NCI-H2107 (cell line): ENCODE measurements at regions not wholly inside any gene's neighbourhood (a gene's known extent, or its start where the extent isn't known, plus 50 kb on each side); places are given as distances from the start of the nearest gene placed in this dataset.
"Not testable (repeated sequence)": the region's sequence is repeated elsewhere in the genome, so short reads cannot be mapped to it uniquely, and the experiment has no call there.

ENCODE experiments used
- DNase-seq: peaks from one replicate; lab custom pipeline; 2025; lab: John Stamatoyannopoulos, UW

DNA sequence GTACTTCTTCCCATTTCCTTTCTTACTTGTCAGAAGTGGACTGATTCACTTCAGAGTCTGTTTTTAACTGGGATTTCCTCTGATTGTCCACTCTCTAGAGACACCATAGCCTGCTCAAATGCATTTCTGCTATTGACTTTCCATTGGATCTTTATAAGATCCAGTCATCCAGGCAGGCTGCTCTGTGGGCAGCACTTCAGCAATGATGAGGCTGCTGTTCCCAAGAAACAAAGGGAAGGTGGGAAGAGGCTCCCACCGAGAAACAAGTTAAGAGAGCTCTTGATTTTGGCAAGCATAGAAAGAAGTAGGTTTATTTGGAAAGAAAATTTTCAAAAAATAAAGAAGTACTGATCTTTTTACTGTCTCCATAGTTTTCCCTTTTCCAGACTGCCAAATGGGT, 125.8 kb upstream of the STARD13 start:
- no peak for DNase-seq

DNA sequence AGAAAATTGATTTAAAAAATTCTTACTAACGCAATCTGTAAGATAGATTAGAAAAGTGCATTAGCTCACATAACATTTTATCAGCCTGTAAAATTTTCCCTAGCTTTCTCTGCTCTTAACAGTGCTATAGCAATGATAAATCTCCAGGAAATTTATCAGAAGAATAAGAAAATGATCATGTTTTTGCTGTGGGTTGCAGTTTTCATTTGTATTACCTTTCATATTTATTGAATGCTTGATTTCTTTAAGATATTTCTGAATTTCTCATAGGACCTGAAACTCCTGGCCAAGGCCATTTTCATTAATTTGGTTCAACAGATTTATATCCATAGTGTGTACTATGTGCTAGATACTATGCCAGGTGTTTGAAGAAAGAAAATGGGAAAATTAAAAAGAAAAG, 130.3 kb upstream of the STARD13 start:
- no peak for DNase-seq

DNA sequence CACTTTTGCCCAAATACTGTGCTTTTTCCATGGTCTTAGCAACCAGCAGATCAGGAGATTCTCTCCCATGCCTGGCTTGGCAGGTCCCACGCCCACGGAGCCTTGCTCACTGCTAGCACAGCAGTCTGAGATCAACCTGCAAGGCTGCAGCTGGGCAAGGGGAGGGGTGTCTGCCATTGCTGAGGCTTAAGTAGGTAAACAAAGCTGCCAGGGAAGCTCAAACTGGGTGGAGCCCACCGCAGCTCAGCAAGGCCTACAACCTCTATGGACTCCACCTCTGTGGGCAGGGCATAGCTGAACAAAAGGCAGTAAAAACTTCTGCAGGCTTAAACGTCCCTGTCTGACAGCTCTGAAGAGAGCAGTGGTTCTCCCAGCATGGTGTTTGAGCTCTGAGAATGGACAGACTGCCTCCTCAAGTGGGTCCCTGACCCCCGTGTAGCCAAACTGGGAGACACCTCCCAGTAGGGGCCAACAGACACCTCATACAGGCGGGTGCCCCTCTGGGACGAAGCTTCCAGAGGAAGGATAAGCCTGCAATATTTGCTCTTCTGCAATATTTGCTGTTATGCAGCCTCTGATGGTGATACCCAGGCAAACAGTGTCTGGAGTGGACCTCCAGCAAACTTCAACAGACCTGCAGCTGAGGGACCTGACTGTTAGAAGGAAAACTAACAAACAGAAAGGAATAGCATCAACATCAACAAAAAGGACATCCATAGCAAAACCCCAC, 132.8 kb upstream of the STARD13 start:
- DNase-seq, result not testable (repeated sequence)

DNA sequence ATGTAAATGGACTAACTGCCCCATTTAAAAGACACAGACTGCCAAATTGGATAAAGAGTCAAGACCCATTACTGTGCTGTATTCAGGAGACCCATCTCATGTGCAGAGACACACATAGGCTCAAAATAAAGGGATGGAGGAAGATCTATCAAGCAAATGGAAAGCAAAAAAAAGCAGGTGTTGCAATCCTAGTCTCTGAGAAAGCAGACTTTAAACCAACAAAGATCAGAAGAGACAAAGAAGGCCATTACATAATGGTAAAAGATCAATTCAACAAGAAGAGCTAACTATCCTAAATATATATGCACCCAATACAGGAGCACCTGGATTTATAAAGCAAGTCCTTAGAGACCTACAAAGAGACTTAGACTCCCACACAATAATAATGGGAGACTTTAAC, 134.6 kb upstream of the STARD13 start:
- DNase-seq, result not testable (repeated sequence)

DNA sequence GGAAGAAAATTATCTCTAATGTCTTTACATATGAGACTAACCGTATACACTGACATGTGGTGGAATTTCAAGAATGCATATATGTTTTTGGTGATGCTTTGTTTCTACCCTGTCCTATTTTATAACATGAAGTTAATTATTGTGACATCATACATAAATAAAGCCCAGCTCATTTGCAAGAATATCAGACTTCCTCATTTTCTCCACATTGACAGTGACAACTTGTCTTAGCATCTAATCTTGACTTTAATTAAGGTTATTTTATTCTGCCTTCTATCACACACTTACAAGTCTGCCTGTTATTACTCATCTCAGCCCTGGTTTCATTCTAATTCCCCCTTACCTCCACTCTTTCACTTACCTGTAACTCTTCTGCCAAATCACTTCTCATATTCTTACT, 140.6 kb upstream of the STARD13 start:
- DNase-seq, result no peak

DNA sequence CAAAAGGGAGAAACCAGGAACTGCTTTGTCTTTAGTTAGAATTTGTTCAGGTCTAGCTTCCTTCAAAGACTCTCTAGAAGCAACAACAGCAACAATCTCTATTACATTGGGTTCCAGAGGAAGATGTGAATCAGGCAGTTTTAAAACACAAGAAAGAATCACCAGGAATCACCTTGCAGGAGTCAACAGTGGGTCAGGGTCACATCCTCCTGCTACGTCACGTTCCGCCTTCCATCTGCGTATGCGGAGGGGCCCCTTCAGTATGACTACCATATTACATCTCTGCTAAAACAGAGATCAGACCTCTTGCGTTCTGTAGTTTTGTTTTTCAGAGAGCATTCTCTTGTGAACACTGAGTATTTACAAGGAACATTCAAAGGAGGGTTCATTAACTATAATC, 147.8 kb upstream of the STARD13 start:
- DNase-seq, result no peak

DNA sequence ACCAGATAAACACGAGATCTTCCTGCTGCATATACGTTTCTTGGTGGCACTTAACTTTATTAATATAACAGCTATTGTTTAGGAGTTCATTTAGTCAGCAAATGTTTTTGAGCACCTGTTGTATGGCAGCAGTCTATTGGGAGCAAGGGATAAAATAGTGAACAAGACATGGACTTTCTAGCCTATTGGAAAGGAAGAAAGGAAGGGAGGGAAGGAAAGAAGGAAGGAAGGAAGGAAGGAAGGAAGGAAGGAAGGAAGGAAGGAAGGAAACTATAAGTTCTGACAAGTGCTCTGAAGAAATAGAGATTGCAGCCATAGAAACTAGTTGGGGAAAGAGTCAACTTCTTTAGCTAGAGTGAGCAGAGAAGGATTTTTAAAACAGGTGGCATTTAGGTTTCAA, 149.1 kb upstream of the STARD13 start:
- no peak for DNase-seq

DNA sequence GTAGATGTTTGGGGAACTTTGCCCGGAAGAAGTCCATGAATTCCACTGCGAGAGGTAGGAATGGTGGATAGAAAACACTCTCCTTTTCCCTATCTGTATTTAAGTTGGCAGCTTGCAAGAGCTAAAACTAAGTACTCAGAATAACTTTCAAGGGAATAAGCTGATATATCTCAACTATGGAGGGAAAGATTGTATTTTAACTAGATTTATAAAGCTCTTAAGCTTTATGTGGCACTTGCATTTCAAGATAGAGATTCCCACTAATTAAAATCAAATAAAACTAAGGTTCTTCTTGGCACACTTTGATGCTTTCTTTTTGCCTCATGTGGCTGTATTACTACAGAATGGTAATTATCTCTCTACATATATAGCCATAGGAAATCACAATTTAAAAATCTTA, 149.7 kb upstream of the STARD13 start:
- DNase-seq, result no peak

DNA sequence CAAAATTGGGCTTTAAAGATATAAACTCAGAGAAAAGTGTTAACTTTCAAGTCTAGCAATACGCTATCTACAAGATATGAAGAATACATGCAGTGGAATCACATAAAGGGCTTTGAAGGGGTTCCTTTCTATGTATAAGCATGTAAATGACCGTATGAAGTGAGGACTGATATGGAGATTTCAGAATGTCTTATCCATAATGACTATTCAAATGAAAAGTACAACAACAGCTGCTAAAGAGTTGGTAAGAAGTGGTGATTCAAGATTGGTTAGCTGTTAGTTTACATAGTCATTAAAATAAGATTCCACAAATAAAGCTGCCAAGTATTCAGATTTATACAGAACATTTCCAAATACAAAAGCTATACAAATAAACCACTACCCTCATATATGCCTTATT, 153.4 kb upstream of the STARD13 start:
- DNase-seq, result no peak

DNA sequence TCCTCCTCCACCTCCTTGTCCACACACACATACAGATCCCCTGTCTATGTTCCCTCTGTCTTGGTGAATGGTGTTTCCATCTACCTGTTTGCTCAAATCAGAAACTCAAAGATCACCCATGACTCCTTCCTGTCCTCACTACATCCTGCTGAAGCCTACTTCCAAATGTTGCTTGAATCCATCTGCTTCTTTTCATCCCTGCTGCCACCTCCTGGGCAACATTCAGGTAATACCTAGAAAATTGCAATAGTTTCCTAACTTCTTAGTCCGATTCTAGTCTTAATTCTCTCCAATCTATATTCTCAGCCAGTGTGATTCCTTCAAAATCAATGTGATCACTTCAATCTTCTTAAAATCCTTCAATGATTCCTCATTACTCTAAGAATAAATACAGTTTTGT, 155.5 kb upstream of the STARD13 start:
- DNase-seq, result no peak

DNA sequence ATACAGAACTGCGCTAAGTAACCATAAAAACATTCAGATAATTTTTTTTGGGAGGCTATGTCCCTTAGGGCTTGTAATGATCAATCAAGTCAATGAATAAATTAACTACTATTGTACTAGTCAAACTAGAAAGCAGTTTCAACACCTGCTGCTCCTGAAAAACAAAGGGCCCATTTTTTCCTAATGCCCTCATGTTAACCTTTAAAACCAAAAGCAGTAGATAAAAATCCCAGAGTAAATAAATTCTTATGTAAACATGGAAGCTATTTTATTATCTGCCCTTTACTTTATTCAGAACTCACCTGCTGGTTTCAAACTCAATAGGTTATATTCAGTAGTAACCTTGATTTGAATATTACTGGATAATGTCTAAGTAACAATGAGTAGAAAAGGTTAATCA, 159.5 kb upstream of the STARD13 start:
- no peak for DNase-seq

DNA sequence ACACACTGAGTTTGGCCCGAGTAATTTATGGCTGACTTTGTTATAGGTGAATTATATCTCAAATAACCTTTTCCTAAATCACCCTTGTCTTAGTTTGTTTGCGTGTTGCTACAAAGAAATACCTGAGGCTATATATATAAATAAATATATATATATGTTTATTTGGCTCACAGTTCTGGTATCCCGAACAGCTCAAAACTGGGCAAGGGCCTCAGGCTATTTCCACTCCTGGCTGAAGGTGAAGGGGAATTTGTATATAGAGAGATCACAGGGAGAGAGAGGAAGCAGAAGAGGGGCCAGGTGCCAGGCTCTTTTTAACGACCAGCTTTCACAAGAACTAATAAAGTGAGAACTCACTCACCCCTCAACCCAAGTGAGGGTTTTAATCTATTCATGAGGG, 159.9 kb upstream of the STARD13 start:
- no peak for DNase-seq

DNA sequence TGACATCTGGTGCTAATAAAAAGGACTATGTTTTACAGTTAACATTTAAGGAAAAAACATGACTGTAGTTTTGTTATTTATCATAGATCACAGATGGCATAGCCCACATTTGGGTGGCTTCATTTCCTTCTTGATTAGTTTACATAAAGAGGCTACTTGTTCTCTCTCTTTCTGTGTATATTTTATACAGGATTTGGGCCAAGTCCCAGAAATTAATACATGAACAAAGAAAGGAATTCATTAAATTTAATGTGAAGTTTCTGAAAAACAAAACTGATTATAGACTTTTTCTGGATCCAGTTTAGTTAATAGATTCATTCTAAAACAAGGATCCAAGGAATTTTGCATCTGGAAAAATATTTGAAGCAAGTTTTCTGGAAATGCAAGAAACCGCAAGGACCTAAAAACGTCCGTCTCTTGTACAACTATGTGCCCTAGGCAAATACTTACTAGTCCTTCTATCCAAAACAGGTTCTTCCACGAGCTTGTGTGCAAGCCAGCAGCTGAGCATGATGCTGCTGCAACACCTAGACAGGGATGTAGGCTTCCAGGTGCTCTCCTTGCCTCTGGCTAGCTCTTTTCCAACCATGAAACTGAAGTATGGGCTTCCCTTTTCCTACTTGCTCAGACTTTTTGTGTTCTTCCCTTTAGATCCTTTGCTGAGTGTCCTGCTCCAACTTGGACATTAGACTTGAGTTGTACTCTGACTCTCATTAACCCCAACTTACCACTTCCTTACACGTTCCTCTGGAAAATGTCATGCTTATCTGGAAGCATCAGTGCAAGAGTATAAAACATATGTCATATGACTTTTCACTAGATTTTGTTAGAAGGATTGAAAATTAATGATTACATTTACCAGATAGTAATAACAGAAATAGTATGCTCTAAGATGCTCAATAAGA, 161.5 kb upstream of the STARD13 start:
- no peak for DNase-seq

DNA sequence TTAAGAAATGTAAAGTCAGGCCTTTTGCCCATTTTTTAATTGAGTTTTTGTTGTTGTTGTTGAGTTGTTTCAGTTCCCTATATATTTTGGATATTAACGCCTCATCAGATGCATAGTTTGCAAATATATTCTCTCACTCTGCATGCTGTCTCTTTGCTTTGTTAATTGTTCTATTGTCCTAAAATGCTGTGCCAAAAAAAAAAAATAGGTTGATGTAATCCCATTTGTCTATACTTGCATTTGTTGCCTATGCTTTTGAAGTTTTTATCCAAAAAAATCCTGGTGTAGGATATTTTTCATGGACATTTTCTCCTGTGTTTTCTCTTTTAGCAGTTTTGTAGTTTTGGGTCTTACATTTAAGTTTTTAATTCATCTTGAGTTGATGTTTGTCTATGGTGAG, 163.3 kb upstream of the STARD13 start:
- no peak for DNase-seq

DNA sequence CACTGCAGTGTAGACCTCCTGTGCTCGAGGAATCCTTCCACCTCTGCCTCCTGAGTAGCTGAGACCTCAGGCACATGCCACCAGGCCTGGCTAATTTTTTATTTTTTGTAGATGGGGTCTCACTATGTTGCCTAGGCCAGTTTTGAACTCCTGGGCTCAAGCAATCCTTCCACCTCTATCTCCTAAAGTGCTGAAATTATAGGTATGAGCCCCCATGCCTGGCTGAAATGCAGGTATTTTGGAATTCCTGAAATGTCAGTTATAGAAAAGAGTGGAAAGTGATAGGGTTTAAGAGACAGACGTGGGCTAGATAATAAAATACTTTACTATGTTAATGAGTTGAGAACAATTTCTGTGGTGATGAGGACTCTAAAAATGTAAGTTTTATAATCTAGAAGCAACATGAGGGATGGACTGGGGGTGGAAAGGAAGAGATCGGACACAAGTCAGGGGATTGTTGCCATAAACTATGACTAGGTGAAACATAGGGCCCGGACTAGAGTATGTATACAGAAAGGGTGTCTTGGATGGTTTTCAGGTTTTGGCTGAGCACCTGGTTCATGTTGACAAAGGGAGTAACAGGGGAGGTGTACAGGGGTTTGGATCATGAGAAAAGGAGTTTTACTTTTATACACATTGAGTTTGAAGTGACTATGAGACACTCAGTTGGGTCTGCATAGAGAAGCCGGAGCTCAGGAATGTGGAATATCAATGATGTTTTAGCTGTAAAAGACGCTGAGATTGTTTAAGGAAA, 165.6 kb upstream of the STARD13 start:
- DNase-seq, result no peak

DNA sequence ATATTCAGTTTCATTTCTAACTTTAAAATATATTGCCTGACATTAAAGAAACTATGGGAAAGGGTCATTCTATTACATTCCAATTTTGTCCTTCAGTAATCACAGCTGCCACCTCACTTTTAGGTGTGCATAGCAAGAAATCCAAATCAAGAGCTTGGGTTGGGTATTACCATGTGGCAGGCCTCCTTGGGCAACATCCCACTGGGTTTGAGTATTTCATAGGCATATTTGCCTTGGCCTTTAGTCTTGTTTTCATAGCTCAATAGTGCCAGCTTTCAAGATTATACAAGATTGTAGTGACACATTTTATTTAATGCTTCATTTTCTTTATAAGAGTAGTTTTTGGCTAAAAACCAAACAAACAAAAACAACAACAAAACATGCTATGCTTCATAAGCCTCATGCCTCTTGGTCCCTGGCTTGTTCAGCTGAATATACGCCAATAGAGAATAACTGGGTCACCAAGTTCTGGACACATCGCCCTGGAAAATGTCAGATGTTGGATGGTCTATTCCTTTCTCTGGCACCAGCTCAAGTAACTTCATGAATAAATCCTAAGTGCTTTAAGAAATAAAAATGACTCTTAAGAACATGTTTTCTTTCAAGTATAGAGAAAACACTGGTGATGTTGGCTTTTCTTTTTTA, 167.4 kb upstream of the STARD13 start:
- DNase-seq, result no peak

DNA sequence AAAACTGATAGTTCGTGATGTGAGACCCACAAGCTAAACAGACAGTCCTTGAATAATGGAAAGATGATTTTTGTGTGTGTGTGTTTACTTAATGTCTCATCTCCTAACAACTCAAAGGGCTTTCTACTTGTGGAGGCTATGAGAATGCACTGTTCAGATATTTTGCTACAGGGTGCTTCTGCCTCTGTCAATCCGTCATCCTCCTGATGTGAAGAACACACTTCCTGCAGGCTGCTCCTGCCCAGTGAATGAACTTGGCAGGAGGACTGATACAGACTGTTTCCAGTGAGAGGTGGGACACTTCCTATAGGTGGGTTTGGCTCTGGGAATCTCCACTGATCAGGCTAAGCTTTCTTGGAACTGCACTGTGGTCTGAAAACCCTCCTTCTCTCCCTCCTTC, 168.4 kb upstream of the STARD13 start:
- DNase-seq, result no peak

DNA sequence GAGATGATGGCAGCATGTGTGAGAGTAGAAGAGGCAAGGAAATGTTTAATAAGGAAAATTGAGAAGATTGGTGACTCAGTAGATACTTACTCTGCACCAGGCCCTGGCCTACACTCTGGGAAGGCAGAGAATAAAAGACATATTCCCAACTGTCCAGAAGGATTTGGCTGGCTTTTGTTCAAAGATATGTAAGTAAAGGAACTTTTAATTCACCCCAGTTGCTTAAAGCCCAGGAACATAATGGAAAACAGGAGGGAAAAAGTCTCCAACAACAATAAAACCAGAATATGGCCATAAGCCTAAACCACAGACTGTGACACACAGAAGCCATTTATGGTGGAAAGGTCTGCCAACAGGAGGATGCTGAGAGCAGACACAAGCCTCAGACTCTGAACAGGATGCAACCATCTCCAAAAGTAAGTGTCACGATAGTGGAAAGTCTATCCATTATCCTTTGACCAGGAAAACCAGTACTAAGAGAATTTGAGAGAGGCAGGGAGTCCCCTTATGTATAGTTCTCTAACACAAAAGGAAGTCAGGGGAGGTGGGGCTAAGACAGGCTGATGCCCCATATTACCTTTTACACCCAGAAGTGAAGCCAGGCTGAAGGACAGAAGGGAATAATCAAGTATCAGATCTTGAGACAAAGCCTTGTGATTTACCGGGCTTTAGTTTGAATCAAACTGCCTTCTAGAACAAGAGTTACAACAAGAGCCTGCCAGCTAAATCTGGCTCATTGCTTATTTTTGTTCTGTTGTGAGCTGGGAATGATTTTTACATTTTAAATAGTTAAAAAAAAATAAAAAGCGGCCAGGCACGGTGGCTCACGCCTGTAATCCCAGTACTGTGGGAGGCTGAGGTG, 169.5 kb upstream of the STARD13 start:
- DNase-seq, result no peak

DNA sequence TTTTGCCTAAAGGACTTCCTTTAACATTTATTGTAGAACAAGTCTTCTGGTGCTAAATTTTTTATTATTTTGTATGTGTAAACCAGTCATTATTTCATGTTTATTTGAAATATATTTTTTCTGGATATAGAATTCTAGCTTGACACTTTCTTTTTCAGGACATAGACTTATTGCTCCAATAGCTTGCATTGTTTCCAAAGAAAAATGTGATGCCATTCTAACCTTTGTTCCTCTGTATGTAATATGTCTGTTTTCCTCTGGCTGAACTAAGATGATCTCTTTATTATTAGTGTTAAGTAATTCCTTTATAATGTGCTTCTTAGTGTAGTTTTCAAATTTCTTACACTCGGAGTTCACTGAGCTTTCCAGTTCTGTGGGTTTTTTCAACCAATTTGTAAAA, 174.1 kb upstream of the STARD13 start:
- no peak for DNase-seq

DNA sequence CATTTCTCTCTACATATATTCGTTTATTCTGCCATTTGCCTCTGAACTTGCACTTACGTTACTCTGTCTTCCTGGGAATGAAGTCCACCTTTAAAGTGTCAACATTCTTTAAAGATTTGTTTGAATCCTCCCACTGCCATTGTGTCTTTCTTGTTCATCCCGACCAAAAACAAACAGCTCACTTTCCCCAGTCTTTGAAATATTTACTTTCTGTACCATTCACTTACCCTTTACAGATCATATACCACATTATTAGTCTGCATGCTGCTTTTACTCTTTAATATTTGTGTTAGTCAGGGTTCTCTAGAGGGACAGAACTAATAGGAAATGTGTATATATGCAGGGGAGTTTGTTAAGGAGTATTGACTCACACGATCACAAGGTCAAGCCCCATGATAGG, 176.6 kb upstream of the STARD13 start:
- DNase-seq, result no peak

DNA sequence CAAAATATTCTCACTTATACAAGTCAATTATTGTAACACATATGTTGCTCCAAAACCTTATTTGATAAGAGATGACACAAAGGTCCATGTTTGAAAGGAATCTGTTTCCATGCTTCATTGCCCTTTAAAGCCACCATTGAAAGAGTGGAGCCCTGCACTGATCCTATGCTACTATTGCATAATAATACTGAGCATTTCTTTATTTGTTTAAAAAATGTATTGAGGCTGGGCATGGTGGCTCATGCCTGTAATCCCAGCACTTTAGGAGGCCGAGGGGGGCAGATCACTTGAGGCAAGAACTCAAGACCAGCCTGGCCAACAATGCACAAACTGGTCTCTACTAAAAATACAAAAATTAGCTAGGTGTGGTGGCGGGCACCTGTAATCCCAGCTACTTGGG, 178.8 kb upstream of the STARD13 start:
- DNase-seq, result no peak
